BJ (cell line): ENCODE measurements at regions not wholly inside any gene's neighbourhood (a gene's known extent, or its start where the extent isn't known, plus 50 kb on each side); places are given as distances from the start of the nearest gene placed in this dataset.

ENCODE experiments used
- CTCF ChIA-PET: fragments of 350-600 bp; formaldehyde crosslinking; extraction: SDS; loops from one replicate; lab custom pipeline; 2021; ENCODE audit warnings: antibody characterized with exemption, inconsistent platforms; lab: Yijun Ruan, JAX
- POLR2A ChIA-PET: fragments of 300-600 bp; sonication (Branson Sonifier 250); formaldehyde crosslinking; extraction: SDS; loops from one replicate; lab custom pipeline; 2021; ENCODE audit warnings: antibody characterized with exemption; lab: Charles Lee
- DNase-seq: peaks from one replicate; pipeline ENCODE4 v3.0.0-alpha.2; 2011; ENCODE audit warnings: low read depth
- H3K27me3 ChIP-seq: 2 replicates; pipeline ENCODE4 v1.6.0; 2011; ENCODE audit warnings: low read length; ENCODE audit not compliant: control insufficient read depth, insufficient read depth
- H3K36me3 ChIP-seq: 2 replicates; pipeline ENCODE4 v1.5.1; 2011; ENCODE audit warnings: low read length; ENCODE audit not compliant: control insufficient read depth, insufficient read depth
- H3K4me3 ChIP-seq: 2 replicates; pipeline ENCODE4 v1.5.1; 2011; ENCODE audit warnings: low read depth, mild to moderate bottlenecking, control low read depth, low read length
- TF ChIP-seq, protein P1 (sequence below): IDR thresholded peaks from 2 replicates; pipeline ENCODE4 v1.5.1; 2011; ENCODE audit warnings: low read depth, mild to moderate bottlenecking, control low read depth, inconsistent platforms, low read length, moderate library complexity; ENCODE audit not compliant: insufficient read depth

DNA sequence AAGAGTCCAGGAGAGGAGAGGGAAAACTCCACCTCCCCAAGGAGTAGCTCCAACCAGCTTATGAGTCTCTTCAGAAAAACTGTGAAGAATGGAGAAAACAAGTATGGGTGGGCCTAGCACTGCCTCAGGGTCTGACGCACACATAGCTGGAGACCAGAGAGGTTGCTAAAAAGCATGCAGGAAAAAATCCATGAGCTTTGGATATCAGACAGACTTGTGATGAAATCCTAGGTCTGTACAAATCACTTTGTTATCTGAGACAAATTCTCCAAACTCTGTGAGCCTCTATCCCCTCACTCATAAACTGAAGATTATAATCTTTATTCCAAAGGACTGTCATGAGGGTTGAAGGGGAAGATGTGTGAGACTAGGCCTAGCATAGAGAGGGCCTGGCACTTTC lies 141.5 kb upstream of the FGGY start:
- DNase-seq, result no peak

DNA sequence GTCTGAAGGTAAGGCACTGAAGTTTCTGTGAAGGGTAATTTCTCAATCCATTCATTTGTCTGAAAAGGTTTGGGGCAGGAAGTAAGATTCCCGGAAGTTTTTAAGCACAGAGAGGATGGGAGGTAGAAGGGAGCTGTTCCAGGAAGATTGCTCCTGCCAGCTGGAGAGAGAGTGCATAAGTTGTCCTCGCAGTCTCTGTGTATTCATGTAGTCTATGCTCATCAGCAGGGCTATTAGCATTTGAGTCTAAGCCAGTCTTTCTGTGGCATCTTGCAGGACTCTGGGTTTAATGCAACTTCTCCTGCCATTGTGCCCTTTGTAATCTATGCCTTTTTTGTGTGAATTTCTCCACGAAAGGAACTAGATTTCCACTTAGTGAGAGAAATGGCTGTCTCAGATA lies 140.8 kb upstream of the FGGY start:
- no peaks in the 10 kb centered on the region for H3K36me3 ChIP-seq
- ChIA-PET POLR2A (no interaction called here), CTCF (no interaction called here)
- DNase-seq, result no peak
- TF ChIP-seq, protein P1, sequence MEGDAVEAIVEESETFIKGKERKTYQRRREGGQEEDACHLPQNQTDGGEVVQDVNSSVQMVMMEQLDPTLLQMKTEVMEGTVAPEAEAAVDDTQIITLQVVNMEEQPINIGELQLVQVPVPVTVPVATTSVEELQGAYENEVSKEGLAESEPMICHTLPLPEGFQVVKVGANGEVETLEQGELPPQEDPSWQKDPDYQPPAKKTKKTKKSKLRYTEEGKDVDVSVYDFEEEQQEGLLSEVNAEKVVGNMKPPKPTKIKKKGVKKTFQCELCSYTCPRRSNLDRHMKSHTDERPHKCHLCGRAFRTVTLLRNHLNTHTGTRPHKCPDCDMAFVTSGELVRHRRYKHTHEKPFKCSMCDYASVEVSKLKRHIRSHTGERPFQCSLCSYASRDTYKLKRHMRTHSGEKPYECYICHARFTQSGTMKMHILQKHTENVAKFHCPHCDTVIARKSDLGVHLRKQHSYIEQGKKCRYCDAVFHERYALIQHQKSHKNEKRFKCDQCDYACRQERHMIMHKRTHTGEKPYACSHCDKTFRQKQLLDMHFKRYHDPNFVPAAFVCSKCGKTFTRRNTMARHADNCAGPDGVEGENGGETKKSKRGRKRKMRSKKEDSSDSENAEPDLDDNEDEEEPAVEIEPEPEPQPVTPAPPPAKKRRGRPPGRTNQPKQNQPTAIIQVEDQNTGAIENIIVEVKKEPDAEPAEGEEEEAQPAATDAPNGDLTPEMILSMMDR, result no peak
- no peak overlapping the region for H3K4me3 ChIP-seq
- H3K27me3 ChIP-seq, result no peaks in the 10 kb centered on the region

More for the DNA sequence above, 141.5 kb upstream of the FGGY start:
- ChIA-PET CTCF (interaction anchor here (1.9 kb wide), 1 partner anchor 8 kb away, joined by 5 read pairs; no protein-coding TSS in a partner anchor), POLR2A (no interaction called here)
- no peaks in the 10 kb centered on the region for H3K27me3 ChIP-seq
- TF ChIP-seq, protein P1, result no peak
- H3K36me3 ChIP-seq, result no peaks in the 10 kb centered on the region
- H3K4me3 ChIP-seq, result no peak overlapping the region

GRCh38 chr1:59156526-59157199 lies 140.2 kb upstream of the FGGY start:
- CTCF ChIA-PET, result interaction anchor here (0.9 to 1.1 kb wide), 2 partner anchors 10 to 13 kb away, joined by 3 read pairs; no protein-coding TSS in a partner anchor
- no peak for DNase-seq
- TF ChIP-seq, protein P1, result no peak
- H3K27me3 ChIP-seq, result no peaks in the 10 kb centered on the region
- no peaks in the 10 kb centered on the region for H3K36me3 ChIP-seq
- H3K4me3 ChIP-seq, result no peak overlapping the region
- POLR2A ChIA-PET, result no interaction called here

- Histone ChIP-seq H3K4me3 (no peak overlapping the region), H3K27me3 (no peaks in the 10 kb centered on the region), H3K36me3 (no peaks in the 10 kb centered on the region)
- CTCF ChIA-PET, result no interaction called here
- POLR2A ChIA-PET, result no interaction called here
- DNase-seq, result no peak
- TF ChIP-seq, protein P1, result no peak
These were observed 138.6 kb upstream of the FGGY start for GRCh38 chr1:59158321-59158720.

DNA sequence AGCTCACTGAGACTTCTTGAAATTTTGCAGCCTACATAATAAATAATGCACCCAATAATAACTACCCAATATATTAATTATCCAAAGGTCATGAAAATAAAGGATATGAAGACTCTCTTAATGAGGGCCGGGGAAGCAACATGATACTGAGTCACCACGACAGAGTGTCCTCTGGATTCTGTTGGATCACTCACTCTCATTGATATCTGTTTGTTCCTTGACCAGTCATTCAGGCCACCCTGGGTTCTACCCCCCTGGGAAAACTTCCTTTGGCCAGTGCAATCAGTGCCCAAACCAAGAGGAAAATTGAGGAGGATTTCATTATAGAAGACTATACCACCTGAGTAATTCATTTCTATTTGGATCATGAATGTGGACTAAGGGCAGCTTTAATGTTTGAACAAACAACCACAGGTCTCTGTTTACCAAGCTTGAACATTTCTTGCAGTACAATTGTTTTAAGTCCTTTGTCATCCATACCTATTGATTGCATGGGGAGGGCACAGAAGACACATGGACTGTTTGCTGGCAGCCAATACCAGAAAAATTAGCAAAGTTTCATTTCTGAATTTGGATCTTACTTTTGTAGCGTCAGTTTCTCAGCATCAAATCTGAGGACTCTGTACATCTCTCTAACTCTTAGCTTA lies 137.2 kb upstream of the FGGY start:
- CTCF ChIA-PET, result interaction anchor here (0.7 to 0.9 kb wide), 2 partner anchors 12 to 539 kb away, joined by 3 read pairs; no protein-coding TSS in a partner anchor
- TF ChIP-seq, protein P1, result no peak
- no peaks in the 10 kb centered on the region for H3K27me3 ChIP-seq
- no peaks in the 10 kb centered on the region for H3K36me3 ChIP-seq
- H3K4me3 ChIP-seq, result no peak overlapping the region
- POLR2A ChIA-PET, result no interaction called here
- no peak for DNase-seq
